Neural progenitor cell (in vitro differentiated cells): ENCODE measurements at regions not wholly inside any gene's neighbourhood (a gene's known extent, or its start where the extent isn't known, plus 50 kb on each side); places are given as distances from the start of the nearest gene placed in this dataset.

Experiments used
- CTCF ChIP-seq: fragments of 200-600 bp; sonication (generic); IDR thresholded peaks from 2 replicates; pipeline ENCODE4 v1.5.1; 2017; ENCODE audit warnings: antibody characterized with exemption, mild to moderate bottlenecking
- EZH2phosphoT487 ChIP-seq: fragments of 200-600 bp; sonication (generic); IDR thresholded peaks from 2 replicates; pipeline ENCODE4 v1.6.1; 2017; ENCODE audit warnings: antibody characterized with exemption

- TF ChIP-seq CTCF, result no peak
- TF ChIP-seq EZH2phosphoT487, result no peak
These were observed 170.0 kb upstream of the LAMA2 start for GRCh38 chr6:128712898-128713297.
